ENCODE measurements at regions not wholly inside any gene's neighbourhood (a gene's known extent, or its start where the extent isn't known, plus 50 kb on each side); places are given as distances from the start of the nearest gene placed in this dataset.
"Not testable (repeated sequence)": the region's sequence is repeated elsewhere in the genome, so short reads cannot be mapped to it uniquely, and the experiment has no call there.

- Mint-ChIP-seq H3K36me3 (ENCODE audit: low read depth) (peaks cover 32% of the 10 kb centered on the region), H3K4me3 (no peak overlapping the region), H3K27me3 (no peaks in the 10 kb centered on the region), H3K4me1 (ENCODE audit: low read depth) (peaks cover 45% of the 10 kb centered on the region), H3K9me3 (peaks cover 17% of the 10 kb centered on the region), H3K27ac (no peak overlapping the region)
- CTCF ChIA-PET = no interaction called here
- POLR2A ChIA-PET = no interaction called here
- DNase-seq (no peak), ATAC-seq (no peak)
- intact Hi-C loops (cut with micrococcal nuclease) = no loop called here
- TF ChIP-seq, protein P1, sequence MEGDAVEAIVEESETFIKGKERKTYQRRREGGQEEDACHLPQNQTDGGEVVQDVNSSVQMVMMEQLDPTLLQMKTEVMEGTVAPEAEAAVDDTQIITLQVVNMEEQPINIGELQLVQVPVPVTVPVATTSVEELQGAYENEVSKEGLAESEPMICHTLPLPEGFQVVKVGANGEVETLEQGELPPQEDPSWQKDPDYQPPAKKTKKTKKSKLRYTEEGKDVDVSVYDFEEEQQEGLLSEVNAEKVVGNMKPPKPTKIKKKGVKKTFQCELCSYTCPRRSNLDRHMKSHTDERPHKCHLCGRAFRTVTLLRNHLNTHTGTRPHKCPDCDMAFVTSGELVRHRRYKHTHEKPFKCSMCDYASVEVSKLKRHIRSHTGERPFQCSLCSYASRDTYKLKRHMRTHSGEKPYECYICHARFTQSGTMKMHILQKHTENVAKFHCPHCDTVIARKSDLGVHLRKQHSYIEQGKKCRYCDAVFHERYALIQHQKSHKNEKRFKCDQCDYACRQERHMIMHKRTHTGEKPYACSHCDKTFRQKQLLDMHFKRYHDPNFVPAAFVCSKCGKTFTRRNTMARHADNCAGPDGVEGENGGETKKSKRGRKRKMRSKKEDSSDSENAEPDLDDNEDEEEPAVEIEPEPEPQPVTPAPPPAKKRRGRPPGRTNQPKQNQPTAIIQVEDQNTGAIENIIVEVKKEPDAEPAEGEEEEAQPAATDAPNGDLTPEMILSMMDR (IDR thresholded peaks at IDR 0.05) = no peak
These were observed 580.7 kb upstream of the ZNF337 start for GRCh38 chr20:26277339-26277738.

- H3K36me3 Mint-ChIP-seq (ENCODE audit: low read depth) = peaks cover 25% of the 10 kb centered on the region
- CTCF ChIA-PET = no interaction called here
- intact Hi-C loops (cut with micrococcal nuclease) = no loop called here
- TF ChIP-seq, protein P1 (IDR thresholded peaks at IDR 0.05) = no peak
- peaks cover 39% of the 10 kb centered on the region for H3K4me1 Mint-ChIP-seq (ENCODE audit: low read depth)
- DNase-seq = no peak
- H3K4me3 Mint-ChIP-seq = no peak overlapping the region
- peaks cover 13% of the 10 kb centered on the region for H3K9me3 Mint-ChIP-seq
- no peaks in the 10 kb centered on the region for H3K27me3 Mint-ChIP-seq
- POLR2A ChIA-PET = no interaction called here
- H3K27ac Mint-ChIP-seq = no peak overlapping the region
- ATAC-seq = no peak
These were observed 580.0 kb upstream of the ZNF337 start for GRCh38 chr20:26276554-26277210.

GRCh38 chr20:26268762-26269161 lies 572.1 kb upstream of the ZNF337 start:
- ATAC-seq; DNase-seq; POLR2A ChIA-PET; H3K36me3 Mint-ChIP-seq (ENCODE audit: low read depth); H3K27me3 Mint-ChIP-seq; H3K4me3 Mint-ChIP-seq; H3K4me1 Mint-ChIP-seq (ENCODE audit: low read depth); H3K27ac Mint-ChIP-seq; H3K9me3 Mint-ChIP-seq; intact Hi-C loops (cut with micrococcal nuclease); CTCF ChIA-PET: not testable (repeated sequence)

- H3K4me3 Mint-ChIP-seq; H3K4me1 Mint-ChIP-seq (ENCODE audit: low read depth); POLR2A ChIA-PET; H3K36me3 Mint-ChIP-seq (ENCODE audit: low read depth); H3K27ac Mint-ChIP-seq; intact Hi-C loops (cut with micrococcal nuclease); H3K9me3 Mint-ChIP-seq; CTCF ChIA-PET; DNase-seq; H3K27me3 Mint-ChIP-seq; ATAC-seq: not testable (repeated sequence)
These were observed 564.3 kb upstream of the ZNF337 start for GRCh38 chr20:26260925-26261324.

DNA sequence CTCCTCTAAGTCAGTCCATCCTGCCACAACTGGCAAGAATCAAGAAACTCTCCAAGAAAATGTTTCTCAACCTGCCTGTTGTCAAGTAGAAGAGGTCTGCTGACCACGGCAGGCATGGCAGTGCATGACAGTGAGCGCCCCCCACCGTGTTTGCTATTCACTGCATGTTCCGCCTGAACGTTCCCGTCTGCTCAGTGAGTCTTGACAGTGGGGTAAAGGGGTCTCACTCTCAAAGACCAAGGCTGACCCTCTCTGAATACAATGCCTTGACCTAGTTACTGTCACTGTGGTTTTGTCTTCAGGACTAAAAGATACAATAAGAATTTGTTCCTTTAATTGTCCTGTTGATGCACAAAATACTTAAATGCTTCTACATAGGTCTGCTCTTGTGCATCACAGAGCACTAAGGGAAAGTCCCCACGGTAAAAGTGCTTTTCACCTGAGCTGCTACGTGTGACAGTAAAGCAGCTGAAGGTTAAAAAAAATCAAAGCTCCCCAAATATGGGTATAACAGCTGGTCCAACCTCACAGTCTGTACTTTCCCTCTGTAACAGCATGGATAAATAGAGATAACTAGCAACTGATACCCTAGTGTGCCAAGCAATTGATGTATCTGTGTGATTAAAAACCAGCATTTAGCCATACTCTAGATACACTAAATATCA lies 555.8 kb upstream of the ZNF337 start:
- H3K36me3 Mint-ChIP-seq (ENCODE audit: low read depth); H3K9me3 Mint-ChIP-seq; H3K4me1 Mint-ChIP-seq (ENCODE audit: low read depth); POLR2A ChIA-PET; H3K4me3 Mint-ChIP-seq; H3K27me3 Mint-ChIP-seq; intact Hi-C loops (cut with micrococcal nuclease); CTCF ChIA-PET; DNase-seq; H3K27ac Mint-ChIP-seq: not testable (repeated sequence)
- peak; percentile 47 for ATAC-seq

DNA sequence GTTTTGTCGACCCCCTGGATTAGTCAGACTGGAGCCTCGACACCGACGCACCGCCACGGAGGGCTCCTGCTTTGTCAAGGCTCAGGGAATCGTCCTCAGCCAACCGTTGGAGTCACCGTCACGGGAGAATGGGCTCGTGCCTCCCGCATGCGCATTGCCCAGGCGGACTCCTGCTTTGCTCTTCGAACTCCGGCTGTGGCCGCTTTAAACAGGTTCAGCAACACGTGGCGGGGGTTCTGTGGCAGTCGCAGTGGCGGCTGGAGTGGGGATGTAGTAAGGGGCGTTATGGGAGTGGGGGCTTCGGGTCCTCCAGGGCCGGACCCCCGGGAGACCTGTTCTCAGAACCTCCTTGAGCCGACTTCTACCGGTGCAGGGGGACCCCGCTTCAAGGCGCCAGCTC lies 554.7 kb upstream of the ZNF337 start:
- CTCF ChIA-PET; DNase-seq; H3K4me3 Mint-ChIP-seq; H3K4me1 Mint-ChIP-seq (ENCODE audit: low read depth); POLR2A ChIA-PET; H3K36me3 Mint-ChIP-seq (ENCODE audit: low read depth); H3K9me3 Mint-ChIP-seq; H3K27me3 Mint-ChIP-seq; intact Hi-C loops (cut with micrococcal nuclease); ATAC-seq; H3K27ac Mint-ChIP-seq: not testable (repeated sequence)

GRCh38 chr20:26250249-26251114 lies 553.8 kb upstream of the ZNF337 start:
- H3K4me1 Mint-ChIP-seq (ENCODE audit: low read depth); POLR2A ChIA-PET; H3K9me3 Mint-ChIP-seq; H3K27me3 Mint-ChIP-seq; CTCF ChIA-PET; intact Hi-C loops (cut with micrococcal nuclease); DNase-seq; H3K36me3 Mint-ChIP-seq (ENCODE audit: low read depth); H3K4me3 Mint-ChIP-seq; ATAC-seq; H3K27ac Mint-ChIP-seq: not testable (repeated sequence)

Measured in activated CD8-positive, alpha-beta T cell treated with anti-CD3 and anti-CD28 coated beads for 36 hours (primary cell).